ENCODE measurements at regions not wholly inside any gene's neighbourhood (a gene's known extent, or its start where the extent isn't known, plus 50 kb on each side); places are given as distances from the start of the nearest gene placed in this dataset.

DNA sequence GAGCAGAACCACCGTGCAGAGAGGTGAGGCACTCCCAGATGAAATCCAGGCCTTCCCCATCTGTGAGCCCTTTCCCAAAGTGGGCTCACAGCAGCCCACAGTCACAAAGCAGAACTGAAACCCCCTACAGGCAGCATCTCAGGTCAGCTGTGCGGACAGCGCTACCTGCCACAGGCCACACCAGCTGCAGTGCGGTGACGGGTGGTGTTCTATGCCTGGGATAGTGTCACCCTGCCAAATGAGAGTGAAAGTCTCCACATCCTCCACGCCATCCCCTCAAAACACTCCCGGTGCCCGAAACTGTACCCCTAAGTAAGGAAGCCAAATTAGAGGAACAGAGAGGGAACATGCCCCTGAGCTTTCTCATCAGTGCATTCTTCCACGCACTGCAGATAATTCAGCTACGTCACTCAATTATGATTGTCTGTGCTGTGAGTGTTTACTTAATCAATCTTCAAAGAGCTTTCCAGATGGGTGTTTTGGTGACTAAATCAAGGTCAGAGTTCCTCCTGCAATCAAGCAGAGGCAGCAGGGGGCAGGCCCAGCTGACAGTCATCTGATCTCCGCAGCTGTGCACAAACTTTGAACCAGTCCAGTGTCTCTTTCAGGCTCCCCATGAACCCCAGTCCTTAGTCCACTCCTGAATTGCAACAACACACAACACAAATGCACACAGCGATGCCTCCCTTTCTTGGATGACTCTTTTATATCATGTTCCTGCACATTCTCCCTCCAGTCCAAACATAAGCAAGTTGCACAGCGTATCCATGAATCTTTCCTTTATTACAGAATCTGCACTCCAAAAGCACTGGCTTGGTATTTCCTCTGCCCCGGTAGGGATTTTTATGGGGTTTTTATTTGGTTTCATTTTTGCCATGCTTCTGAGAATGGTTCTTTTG lies 150.0 kb downstream of the TOMM20 start:
- intact Hi-C loops (cut with DNase I): no loop called here
- peak; percentile 50 for ATAC-seq
- Histone ChIP-seq H3K9me3 (no peaks in the 10 kb centered on the region), H3K27ac (peak overlapping the region; percentile 87 to 99), H3K27me3 (no peaks in the 10 kb centered on the region), H3K4me1 (peaks cover 45 to 92% of the 10 kb centered on the region in 2 donors), H3K4me3 (peak overlapping the region in 1 of 2 donors; percentile 36), H3K36me3 (no peaks in the 10 kb centered on the region)
- peak in 2 of 4 donors; percentile 83 to 84 for DNase-seq
- TF ChIP-seq, protein P1, sequence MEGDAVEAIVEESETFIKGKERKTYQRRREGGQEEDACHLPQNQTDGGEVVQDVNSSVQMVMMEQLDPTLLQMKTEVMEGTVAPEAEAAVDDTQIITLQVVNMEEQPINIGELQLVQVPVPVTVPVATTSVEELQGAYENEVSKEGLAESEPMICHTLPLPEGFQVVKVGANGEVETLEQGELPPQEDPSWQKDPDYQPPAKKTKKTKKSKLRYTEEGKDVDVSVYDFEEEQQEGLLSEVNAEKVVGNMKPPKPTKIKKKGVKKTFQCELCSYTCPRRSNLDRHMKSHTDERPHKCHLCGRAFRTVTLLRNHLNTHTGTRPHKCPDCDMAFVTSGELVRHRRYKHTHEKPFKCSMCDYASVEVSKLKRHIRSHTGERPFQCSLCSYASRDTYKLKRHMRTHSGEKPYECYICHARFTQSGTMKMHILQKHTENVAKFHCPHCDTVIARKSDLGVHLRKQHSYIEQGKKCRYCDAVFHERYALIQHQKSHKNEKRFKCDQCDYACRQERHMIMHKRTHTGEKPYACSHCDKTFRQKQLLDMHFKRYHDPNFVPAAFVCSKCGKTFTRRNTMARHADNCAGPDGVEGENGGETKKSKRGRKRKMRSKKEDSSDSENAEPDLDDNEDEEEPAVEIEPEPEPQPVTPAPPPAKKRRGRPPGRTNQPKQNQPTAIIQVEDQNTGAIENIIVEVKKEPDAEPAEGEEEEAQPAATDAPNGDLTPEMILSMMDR (IDR thresholded peaks at IDR 0.05): no peak

DNA sequence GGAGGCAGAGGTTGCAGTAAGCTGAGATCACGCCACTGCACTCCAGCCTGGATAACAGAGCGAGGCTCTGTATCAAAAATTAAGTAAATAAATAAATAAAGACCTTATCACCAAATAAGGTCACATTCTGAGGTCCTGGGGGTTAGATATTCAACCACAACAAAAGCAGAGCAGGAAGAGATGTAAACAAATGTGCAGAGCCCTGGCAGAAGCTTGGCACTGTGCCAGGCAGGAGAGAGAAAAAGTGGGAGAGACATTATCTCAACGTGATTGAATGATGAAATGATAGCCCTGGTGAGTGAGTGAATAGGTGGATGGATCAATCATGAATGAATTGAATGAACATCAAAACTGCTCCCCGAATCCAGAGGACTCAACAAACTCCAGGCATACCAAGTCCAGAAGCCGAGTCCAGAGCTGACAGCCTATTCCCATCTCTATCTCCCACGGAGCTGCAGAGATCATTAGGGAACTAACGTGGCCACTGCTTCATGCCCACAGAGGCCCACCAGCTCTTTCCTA lies 150.7 kb downstream of the TOMM20 start:
- peaks cover 45 to 87% of the 10 kb centered on the region in 2 donors for H3K4me1 ChIP-seq
- DNase-seq: peak in 1 of 4 donors; percentile 9
- H3K36me3 ChIP-seq: no peaks in the 10 kb centered on the region
- H3K9me3 ChIP-seq: no peaks in the 10 kb centered on the region
- H3K4me3 ChIP-seq: peak overlapping the region in 1 of 2 donors; percentile 36
- intact Hi-C loops (cut with DNase I): no loop called here
- no peaks in the 10 kb centered on the region for H3K27me3 ChIP-seq
- ATAC-seq: no peak
- TF ChIP-seq, protein P1 (IDR thresholded peaks at IDR 0.05): no peak
- H3K27ac ChIP-seq: peak overlapping the region; percentile 87 to 99

DNA sequence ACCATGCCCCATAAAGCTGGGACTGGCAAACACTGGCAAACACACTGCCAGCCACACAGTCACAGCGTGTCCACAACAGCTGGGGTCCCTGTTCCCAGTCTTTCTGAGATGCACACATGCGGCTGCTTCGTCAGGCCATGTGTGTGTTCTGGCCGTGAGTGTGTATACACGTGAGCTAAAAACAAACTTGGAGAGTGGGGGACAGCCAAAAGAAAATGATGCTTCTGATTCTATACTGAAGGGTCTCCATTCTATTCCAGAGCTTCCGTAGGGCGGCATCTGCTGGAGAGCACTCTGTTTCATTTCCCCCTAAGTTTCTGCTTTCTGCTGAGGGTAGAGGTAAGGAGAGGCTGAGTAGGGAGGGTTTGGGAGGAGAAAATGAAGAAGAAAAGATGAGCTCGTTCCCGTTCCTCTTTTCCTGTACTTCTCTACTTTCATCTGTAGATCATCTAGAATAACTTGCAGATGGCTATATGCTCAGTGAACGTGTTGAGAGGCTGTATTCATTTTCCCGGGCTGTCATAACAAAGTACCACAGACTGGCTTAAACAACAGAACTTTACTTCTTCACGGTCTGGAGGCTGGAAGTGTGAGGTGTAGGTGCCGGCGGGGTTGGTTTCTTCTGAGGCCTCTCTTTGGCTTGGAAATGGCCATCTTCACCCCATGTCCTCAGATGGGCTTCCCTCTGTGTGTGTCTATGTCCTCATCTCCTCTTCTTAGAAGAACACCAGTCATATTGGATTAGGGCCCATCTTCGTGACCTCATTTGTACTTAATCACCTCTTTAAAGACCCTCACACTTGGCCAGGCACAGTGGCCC lies 151.6 kb downstream of the TOMM20 start:
- DNase-seq: peak in 1 of 4 donors; percentile 27
- no peak for ATAC-seq
- peaks cover 45 to 87% of the 10 kb centered on the region in 2 donors for H3K4me1 ChIP-seq
- H3K4me3 ChIP-seq: no peak overlapping the region
- H3K36me3 ChIP-seq: no peaks in the 10 kb centered on the region
- intact Hi-C loops (cut with DNase I): no loop called here
- H3K27ac ChIP-seq: peak overlapping the region; percentile 87 to 99
- H3K27me3 ChIP-seq: no peaks in the 10 kb centered on the region
- no peaks in the 10 kb centered on the region for H3K9me3 ChIP-seq
- TF ChIP-seq, protein P1 (IDR thresholded peaks at IDR 0.05): no peak

DNA sequence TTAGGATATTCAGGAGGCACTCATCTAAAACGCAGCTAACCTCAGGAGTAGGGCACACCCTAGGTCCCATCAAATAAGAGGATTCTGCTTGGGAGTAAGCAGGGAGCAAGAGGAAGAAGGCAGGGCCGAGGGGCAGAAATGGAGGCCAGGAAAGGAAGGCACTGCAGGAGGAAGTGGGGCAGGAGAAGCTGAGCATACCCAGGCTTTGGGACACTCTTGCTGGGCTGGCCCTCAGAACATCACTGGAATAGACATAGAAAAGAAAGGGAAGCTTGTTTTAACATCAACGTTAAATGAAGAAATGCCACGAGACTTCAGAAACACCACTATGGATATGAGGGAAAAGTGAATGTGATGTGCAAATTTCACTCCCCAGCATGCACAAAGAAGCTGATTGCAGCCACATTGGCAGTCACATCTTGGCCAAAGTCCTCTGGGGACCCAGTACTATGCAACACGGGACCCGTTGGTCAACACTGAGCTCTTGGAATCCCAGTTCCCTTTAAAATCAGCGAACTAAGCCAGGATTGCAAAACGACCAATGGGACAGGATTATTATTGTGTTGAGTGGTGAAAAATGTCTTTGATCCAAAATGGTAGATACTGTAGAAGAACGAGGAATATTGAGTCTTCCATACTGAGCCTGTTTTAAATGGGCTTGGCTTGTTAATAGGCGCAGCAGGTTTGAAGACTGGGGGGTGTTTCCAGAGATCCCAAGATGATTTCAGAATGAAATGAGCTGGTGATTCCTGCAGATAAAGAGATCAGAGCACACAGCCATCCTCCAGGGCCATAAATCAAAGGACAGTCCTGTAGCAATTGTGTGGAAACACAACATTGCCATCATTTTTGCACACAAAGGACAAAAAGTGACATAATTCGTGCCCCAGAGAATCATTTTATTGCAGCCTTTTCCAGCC lies 152.4 kb downstream of the TOMM20 start:
- Histone ChIP-seq H3K4me3 (no peak overlapping the region), H3K4me1 (peaks cover 48 to 87% of the 10 kb centered on the region in 2 donors), H3K27ac (peak overlapping the region; percentile 87 to 99), H3K36me3 (no peaks in the 10 kb centered on the region), H3K27me3 (no peaks in the 10 kb centered on the region), H3K9me3 (no peaks in the 10 kb centered on the region)
- DNase-seq (peak in 2 of 4 donors; percentile 45 to 77), ATAC-seq (no peak)
- TF ChIP-seq, protein P1 (IDR thresholded peaks at IDR 0.05): no peak
- intact Hi-C loops (cut with DNase I): no loop called here
